RPMI7951 (cell line): ENCODE measurements at regions not wholly inside any gene's neighbourhood (a gene's known extent, or its start where the extent isn't known, plus 50 kb on each side); places are given as distances from the start of the nearest gene placed in this dataset.
"Not testable (repeated sequence)": the region's sequence is repeated elsewhere in the genome, so short reads cannot be mapped to it uniquely, and the experiment has no call there.

Experiments used
- DNase-seq: peaks from one replicate; pipeline ENCODE4 v3.0.0-alpha.2; 2012; ENCODE audit warnings: low read depth

DNA sequence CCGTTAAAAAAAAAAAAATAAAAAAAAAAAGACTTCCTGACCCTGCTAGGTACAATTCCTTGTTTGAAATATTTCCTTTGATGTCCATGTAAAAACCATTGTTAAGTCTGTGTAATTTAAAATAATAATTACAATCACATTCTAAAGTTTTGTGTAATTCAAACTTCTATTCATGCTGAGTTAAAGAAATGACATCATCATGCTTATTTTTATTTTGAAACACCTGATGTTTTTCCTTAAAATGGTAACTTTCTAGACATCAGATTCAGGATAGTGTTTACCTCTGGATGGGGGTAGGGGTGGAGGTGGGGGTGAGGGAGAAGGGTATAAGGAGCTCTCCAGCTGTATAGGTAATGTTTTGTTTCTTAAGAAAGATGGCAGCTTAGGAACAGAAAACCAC lies 92.8 kb downstream of the ADCYAP1 start:
- DNase-seq = no peak

DNA sequence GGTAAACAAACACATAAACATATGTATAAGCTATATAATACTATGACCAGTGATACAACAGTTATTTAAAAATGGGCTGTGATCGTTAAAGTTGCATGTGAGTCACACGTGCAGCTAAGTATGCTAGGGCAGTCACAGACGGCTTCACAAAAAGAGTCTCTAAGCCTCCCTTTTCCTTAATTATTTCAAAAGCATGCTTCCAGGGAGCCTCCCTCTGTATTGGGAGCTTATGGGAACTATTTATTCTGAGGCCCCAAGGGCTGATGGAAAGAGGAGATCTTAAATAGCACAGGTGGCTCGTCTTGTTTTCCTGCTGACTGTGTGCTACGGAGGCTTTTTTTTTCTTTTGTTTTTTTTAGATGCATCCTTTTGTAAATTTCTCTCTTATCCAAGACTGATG lies 94.3 kb downstream of the ADCYAP1 start:
- peak; percentile 26 for DNase-seq

DNA sequence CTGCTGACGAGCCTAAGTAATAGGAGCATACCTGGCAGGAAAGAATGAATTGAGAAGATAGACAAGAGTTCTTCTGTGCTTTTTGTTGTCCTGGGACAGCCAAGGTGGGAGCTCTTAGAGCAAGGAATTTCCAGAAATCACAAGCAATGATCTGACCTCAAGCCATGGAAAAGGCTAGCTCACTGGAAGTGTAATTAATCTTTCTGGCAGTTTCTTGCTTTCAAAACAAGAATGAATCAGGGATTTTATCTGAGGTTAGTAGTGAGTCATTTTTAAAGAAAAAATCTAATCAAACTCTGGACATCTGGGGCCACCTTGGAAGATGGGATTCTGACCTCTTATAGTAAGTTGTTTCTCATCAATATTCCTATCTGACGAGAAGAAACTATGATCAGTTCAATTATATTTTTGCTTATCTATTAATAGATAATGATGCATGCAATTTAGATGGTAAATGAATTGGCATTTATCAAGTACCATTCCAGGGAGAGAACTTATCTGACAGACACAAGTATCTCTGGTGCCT lies 98.0 kb downstream of the ADCYAP1 start:
- DNase-seq = peak; percentile 72

- DNase-seq = no peak
Observed at GRCh38 chr18:1003499-1003898, 98.8 kb downstream of the ADCYAP1 start.

DNA sequence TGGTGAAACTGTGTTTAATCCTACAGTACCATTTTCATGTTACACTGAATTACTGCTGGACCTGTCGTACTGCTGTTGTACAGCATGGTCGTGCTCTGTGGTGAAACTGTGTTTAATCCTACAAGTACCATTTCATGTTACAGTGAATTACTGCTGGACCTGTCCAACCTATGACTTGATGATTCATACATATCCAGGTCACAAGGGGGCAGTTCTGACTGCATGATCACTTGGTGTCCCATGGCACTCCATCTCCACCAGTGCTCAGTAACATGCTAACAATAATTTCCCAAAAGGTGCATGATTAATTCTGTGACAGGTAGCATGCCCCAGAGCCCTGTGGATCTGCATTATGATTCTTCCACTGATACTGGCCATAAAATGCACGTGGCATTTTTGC lies 101.6 kb downstream of the ADCYAP1 start:
- no peak for DNase-seq

DNA sequence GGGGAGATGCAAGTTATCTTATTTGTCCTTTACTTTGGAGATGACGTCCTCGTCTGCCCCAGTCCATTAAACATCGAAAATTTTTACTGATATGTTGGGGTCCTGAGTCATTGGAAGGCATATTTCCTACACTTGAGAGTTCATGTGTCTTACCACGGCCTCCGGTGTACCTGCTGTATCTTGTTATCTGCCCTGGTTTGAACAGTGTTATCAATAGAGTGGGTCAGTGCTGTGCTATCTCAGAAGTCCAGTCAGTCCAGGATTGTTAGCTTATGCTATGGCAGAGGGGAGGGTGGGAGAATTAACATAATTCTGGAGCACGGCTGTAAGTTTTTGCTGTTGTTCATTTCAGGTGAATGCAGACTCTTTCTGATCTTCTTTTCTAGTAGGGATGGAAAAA lies 102.3 kb downstream of the ADCYAP1 start:
- no peak for DNase-seq

DNA sequence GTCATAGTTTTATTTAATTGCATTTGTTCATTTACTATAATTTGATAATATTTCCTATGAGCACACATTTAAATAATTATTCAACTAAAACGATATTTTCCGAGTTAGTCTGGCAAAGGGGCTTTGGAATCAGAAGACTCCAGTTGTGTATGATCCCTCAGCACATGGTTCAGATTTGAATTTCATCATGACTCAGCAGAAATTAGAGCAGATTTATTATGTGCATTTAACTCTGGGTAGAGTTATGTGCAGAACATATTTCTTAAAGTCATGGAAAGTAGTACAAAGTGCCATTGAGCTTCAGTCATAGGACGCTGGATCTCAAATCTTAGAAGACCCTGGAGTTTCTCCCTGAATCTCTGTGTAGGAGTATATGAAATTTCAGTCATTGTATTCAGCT lies 106.7 kb downstream of the ADCYAP1 start:
- no peak for DNase-seq

- DNase-seq = no peak
Observed at GRCh38 chr18:1012775-1013174, 108.1 kb downstream of the ADCYAP1 start.

- peak; percentile 35 for DNase-seq
Observed at GRCh38 chr18:1013951-1014350, 109.3 kb downstream of the ADCYAP1 start.

GRCh38 chr18:1014509-1014908 lies 109.8 kb downstream of the ADCYAP1 start:
- DNase-seq = peak; percentile 49

- DNase-seq = peak; percentile 42
Observed at GRCh38 chr18:1014951-1015624, 110.4 kb downstream of the ADCYAP1 start.

- DNase-seq = no peak
Observed at GRCh38 chr18:1015777-1016176, 111.1 kb downstream of the ADCYAP1 start.

DNA sequence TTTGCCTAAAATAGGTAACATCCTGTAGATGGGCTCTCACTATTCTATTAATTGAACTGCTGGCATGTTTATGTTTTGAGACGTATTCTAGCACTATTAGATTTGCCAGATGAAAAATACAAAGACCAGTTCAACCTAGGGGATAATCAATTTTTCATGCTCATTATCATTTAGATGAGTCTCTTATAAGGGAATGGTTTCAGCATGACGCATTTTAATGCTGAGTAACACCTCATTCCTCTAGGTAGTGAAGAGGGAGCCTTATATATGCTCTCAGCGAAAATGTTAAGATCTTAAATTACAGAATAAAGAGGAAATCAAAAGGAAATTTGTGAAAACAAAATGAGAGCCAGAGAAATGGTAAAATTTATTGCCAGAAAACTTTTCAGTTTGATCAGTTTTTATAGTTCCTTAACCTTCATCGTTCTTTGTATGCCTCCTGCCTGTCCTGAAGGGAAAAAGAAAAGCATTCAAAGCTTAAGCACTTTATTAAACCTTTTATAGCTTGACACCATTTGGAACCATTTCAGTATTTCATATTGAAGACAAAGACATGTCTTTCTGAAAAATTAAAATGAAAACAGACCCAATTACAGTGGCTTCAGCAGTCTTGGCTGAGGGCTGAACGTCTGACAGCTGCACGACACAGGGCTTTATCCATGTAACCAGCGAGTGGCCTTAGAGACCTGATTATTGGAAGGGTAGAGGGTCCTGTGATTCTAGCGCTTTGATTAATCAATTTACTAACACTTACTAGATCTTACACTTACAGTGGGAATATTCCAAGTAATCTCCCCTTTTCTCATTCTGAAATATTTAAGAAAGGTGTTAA lies 112.8 kb downstream of the ADCYAP1 start:
- DNase-seq = no peak

DNA sequence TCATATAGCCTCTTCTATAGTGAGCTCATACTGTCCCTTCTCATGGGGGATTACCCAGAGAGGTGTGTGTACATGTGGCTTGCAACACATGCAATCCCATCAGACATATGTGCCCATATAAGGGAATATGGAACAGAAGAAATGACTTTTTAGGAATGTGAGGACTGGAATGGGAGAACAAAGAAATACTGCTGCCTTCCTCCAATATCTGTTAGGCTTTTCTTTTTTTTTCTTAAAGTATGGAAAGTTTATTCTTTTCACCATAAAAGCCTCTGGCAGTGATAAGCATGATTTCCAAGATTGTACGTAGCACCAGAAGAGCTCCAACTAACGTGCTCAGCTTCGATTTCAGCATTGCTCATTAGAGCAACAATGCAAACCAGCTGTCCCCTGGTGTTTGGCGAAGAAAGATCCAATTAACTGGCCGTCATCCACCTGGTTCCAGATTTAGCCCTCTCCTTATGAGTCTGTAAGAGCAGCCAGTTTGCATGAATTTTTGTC lies 113.6 kb downstream of the ADCYAP1 start:
- peak; percentile 68 for DNase-seq

DNA sequence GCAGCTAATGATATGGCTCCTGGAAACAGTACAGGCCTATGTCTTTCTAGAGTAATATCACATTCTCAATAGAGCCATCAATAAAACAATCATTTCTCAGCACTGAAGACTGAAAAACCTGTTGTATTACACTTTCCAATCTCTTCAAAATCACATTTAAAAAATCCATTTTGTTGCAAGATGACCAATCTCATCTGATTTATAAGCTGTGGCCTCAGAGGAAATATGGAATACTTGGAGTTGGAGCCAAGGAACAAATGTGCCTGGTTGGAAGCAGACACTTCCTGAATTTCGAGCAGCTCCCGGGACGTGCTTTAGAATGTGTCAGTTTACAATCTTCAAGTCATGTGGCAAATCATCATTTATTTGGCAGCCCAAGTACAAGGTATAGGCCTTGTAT lies 114.5 kb downstream of the ADCYAP1 start:
- no peak for DNase-seq

- DNase-seq = no peak
Observed at GRCh38 chr18:1020731-1021344, 116.2 kb downstream of the ADCYAP1 start.

- no peak for DNase-seq
Observed at GRCh38 chr18:1026930-1027329, 122.3 kb downstream of the ADCYAP1 start.

GRCh38 chr18:1033092-1033491 lies 128.4 kb downstream of the ADCYAP1 start:
- DNase-seq = not testable (repeated sequence)

GRCh38 chr18:1034971-1035370 lies 130.3 kb downstream of the ADCYAP1 start:
- no peak for DNase-seq

DNA sequence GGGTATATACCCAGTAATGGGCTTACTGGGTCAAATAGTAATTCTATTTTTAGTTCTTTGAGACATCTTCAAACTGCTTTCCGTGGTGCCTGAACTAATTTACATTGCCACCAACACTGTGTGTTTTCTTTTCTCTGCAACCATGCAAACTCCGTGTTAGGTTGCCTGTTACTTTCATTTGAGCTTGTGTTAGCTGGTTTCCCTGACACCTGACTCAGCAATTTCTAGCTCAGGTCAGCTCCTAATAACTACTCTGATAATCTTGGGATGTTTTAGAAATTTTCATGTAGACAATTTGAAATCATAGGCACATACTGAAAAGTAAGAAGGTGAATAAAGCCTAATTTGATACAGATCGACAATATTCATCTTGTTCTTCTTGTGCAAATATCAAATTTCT lies 132.3 kb downstream of the ADCYAP1 start:
- no peak for DNase-seq

DNA sequence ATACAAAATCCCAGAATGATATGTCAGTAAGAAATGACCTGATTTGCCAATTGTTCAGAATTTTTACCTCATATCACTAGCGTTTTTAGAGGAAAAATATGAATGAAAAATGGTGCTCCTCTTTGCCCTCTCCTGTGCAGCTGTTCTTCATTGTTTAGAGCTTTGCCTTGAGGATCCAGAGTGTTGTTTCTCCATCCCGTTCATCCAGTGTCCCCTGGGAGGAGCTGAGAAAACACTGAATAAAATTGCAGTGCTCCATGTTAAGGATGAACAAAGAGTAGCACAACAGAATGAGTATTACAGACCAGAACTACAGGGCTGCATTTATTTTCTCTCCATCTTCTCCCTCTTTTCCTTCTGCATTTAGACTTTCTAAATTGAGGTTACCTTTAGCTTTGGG lies 133.1 kb downstream of the ADCYAP1 start:
- no peak for DNase-seq

- no peak for DNase-seq
Observed at GRCh38 chr18:1039421-1039820, 134.8 kb downstream of the ADCYAP1 start.
